Fibroblast of mammary gland (primary cell): ENCODE measurements at regions not wholly inside any gene's neighbourhood (a gene's known extent, or its start where the extent isn't known, plus 50 kb on each side); places are given as distances from the start of the nearest gene placed in this dataset.
A peak's percentile ranks its signal among the peaks of the same experiment; 100 is the strongest.

Experiments
- DNase-seq: peaks from one replicate; pipeline ENCODE4 v3.0.0-alpha.2; 2010; ENCODE audit warnings: low read depth
- H3K4me3 ChIP-seq: 2 replicates; pipeline ENCODE4 v1.5.1; 2011; ENCODE audit warnings: low read depth, mild to moderate bottlenecking, low read length, moderate library complexity; ENCODE audit not compliant: control insufficient read depth
- TF ChIP-seq, protein P1 (sequence below): conservative IDR thresholded peaks from 2 replicates; pipeline ENCODE4 v1.5.1; 2011; ENCODE audit warnings: low read depth, low read length, inconsistent platforms; ENCODE audit not compliant: control insufficient read depth, insufficient read depth

DNA sequence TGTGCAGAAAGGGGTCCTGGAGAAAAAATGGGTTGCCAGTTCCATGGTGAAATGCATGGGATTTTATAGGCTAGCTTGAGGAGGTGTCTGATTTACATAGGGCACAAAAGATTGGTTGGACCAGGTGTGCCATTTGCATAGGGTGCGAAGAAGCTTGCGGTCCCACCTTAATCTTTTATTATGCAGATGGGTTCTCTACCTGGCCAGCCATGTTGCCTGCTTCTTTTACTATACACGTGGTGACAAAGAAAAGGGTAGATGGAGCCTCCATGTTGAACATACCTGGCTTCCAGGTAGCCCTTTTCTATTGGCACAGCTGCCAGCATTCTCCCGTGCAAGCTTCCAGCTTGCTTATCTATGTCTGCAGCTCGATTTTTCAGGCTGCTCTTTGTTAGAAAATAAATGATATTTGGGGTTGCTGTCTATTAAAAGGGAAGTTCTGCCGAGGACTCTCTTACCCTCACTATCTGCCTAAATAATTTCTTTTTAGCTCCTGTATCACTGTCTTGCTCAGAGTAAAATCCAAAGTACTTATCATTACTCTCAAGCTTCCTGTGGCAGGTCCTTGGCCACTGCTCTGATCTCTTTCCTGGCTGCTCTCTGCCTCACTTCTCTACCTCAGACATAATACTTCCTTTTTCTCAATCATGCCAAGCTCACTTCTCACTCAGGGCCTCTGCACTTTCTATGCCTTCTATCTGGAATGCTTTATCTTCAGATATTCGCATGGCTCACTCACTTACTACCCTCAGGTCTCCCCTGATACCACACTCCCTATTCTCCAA, 216.0 kb upstream of the DAAM1 start:
- TF ChIP-seq, protein P1, sequence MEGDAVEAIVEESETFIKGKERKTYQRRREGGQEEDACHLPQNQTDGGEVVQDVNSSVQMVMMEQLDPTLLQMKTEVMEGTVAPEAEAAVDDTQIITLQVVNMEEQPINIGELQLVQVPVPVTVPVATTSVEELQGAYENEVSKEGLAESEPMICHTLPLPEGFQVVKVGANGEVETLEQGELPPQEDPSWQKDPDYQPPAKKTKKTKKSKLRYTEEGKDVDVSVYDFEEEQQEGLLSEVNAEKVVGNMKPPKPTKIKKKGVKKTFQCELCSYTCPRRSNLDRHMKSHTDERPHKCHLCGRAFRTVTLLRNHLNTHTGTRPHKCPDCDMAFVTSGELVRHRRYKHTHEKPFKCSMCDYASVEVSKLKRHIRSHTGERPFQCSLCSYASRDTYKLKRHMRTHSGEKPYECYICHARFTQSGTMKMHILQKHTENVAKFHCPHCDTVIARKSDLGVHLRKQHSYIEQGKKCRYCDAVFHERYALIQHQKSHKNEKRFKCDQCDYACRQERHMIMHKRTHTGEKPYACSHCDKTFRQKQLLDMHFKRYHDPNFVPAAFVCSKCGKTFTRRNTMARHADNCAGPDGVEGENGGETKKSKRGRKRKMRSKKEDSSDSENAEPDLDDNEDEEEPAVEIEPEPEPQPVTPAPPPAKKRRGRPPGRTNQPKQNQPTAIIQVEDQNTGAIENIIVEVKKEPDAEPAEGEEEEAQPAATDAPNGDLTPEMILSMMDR: no peak
- no peak for DNase-seq
- H3K4me3 ChIP-seq: no peak overlapping the region

DNA sequence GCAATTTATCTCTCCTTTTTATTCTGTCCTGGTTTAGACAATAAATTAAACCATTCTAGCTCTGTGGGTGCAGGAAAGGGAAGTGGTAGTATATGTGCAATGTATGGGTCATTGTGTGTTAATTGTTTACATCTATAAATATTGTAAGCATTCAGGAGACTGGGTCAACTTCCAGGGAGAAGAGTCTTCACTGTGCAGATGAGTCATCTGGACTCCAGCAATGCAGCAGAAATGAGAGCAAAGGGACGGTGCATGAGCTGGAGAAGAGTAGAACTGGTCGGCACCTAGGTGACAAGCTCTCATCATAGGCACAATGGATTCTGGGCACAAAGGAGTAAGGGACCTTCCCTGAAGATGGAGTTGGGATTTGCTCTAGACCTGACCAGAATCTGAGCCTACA, 211.1 kb upstream of the DAAM1 start:
- peak; percentile 7 for DNase-seq
- H3K4me3 ChIP-seq: no peak overlapping the region
- TF ChIP-seq, protein P1: no peak

DNA sequence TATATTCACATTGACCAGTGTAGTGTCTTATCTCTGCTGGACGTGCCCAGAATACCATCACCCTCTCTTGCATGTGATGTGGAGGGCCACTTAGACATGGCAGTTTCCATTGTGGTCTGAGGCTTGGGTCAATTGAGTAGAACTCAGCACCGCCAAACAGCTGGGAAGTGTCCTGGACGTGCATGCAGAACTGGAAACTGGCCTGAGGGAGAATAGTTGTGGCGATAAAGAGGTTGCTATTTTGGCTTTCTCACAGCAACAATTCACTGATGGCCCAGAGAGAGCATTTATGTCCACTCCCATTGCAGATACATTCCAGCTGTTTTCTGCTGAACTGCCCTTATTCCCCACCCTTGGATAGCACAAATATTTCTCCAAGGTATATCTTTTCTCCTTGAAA, 210.1 kb upstream of the DAAM1 start:
- TF ChIP-seq, protein P1: no peak
- DNase-seq: no peak
- no peak overlapping the region for H3K4me3 ChIP-seq

DNA sequence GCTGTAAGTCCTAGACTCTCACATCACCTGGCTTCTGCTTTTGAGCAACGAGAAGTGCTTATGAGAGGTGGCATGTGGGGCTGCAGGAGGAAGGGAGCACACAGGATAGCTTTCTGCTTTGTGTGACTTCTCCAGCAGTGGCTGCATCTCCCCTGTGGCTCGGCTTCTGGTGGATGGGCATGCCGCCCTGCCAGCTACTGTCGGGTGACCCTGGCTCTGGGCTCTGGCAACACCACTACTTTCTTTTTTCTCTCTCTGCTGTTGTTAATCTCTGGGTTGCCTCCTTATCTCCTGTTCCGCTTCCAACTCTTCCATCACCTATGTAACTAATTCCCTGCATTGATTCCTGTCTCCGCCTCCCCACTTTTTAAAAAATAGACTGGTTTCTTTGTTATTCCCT, 209.1 kb upstream of the DAAM1 start:
- TF ChIP-seq, protein P1: no peak
- no peak overlapping the region for H3K4me3 ChIP-seq
- DNase-seq: no peak

DNA sequence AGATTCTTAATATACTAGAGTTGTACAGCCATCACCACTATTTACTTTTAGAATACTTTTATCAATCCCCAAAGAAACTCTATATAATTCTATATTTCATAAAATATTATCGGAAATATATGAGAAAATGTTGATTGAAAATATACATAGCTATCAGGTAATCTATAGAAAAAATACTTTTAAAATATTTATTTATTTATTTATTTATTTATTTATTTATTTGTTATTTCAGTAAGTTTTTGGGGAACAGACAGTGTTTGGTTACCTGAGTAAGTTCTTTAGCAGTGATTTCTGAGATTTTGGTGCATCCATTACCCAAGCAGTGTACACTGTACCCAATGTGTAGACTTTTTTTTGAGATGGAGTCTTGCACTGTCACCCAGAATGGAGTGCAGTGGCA, 206.6 kb upstream of the DAAM1 start:
- no peak overlapping the region for H3K4me3 ChIP-seq
- TF ChIP-seq, protein P1: no peak
- DNase-seq: no peak

DNA sequence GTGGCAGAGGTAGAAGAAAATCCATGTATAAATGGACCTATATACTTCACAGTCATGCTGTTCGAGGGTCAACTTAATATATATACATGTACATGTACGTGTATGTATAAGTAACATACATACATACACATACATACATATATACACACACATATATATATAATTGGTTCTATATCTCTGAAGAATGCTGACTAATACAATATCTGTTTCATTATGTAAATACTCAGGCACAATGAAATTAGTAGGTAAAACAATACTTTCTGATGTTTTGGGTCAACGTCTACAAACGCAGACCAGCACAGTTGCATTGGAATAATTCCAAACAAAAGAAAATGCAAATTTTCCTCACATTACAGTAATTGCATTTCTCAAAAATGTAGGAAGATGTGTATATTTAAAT, 202.7 kb upstream of the DAAM1 start:
- TF ChIP-seq, protein P1: no peak
- H3K4me3 ChIP-seq: no peak overlapping the region
- DNase-seq: no peak
